Neural cell (in vitro differentiated cells): ENCODE measurements at regions not wholly inside any gene's neighbourhood (a gene's known extent, or its start where the extent isn't known, plus 50 kb on each side); places are given as distances from the start of the nearest gene placed in this dataset.

Experiments used
- CTCF ChIP-seq: fragments of 450-650 bp; IDR thresholded peaks from 2 replicates; pipeline ENCODE4 v1.5.1; 2014; ENCODE audit warnings: antibody characterized with exemption, mild to moderate bottlenecking, moderate library complexity; ENCODE audit not compliant: poor library complexity, severe bottlenecking
- MXI1 ChIP-seq: fragments of 450-650 bp; conservative IDR thresholded peaks from 2 replicates; pipeline ENCODE4 v1.6.1; 2014; ENCODE audit warnings: antibody characterized with exemption, mild to moderate bottlenecking; ENCODE audit not compliant: poor library complexity, severe bottlenecking
- POLR2AphosphoS5 ChIP-seq: IDR thresholded peaks from 2 replicates; pipeline ENCODE4 v1.6.1; 2012
- RAD21 ChIP-seq: fragments of 450-650 bp; conservative IDR thresholded peaks from 2 replicates; pipeline ENCODE4 v1.6.1; 2014; ENCODE audit warnings: antibody characterized with exemption, mild to moderate bottlenecking, moderate library complexity
- REST ChIP-seq: IDR thresholded peaks from 2 replicates; pipeline ENCODE4 v1.6.1; 2012; ENCODE audit warnings: borderline replicate concordance
- SMC3 ChIP-seq: fragments of 450-650 bp; conservative IDR thresholded peaks from 2 replicates; pipeline ENCODE4 v1.6.1; 2014; ENCODE audit warnings: antibody characterized with exemption, mild to moderate bottlenecking, moderate library complexity; ENCODE audit not compliant: poor library complexity
- TAF1 ChIP-seq: IDR thresholded peaks from 2 replicates; pipeline ENCODE4 v1.6.1; 2012; ENCODE audit warnings: low read depth

- TF ChIP-seq CTCF (no peak), REST (no peak), RAD21 (no peak), POLR2AphosphoS5 (no peak), TAF1 (no peak), SMC3 (no peak), MXI1 (no peak)
These were observed 471.0 kb downstream of the KDM4C start for GRCh38 chr9:7228726-7229125.
